ENCODE measurements at regions not wholly inside any gene's neighbourhood (a gene's known extent, or its start where the extent isn't known, plus 50 kb on each side); places are given as distances from the start of the nearest gene placed in this dataset.

GRCh38 chr1:106620521-106620954 lies 435.9 kb upstream of the PRMT6 start:
- no peak for DNase-seq

- no peak for DNase-seq
Observed at GRCh38 chr1:106621853-106622252, 434.6 kb upstream of the PRMT6 start.

GRCh38 chr1:106637566-106637965 lies 418.9 kb upstream of the PRMT6 start:
- DNase-seq: no peak

GRCh38 chr1:106646261-106646784 lies 410.2 kb upstream of the PRMT6 start:
- DNase-seq: no peak

GRCh38 chr1:106646816-106647215 lies 409.7 kb upstream of the PRMT6 start:
- no peak for DNase-seq

DNA sequence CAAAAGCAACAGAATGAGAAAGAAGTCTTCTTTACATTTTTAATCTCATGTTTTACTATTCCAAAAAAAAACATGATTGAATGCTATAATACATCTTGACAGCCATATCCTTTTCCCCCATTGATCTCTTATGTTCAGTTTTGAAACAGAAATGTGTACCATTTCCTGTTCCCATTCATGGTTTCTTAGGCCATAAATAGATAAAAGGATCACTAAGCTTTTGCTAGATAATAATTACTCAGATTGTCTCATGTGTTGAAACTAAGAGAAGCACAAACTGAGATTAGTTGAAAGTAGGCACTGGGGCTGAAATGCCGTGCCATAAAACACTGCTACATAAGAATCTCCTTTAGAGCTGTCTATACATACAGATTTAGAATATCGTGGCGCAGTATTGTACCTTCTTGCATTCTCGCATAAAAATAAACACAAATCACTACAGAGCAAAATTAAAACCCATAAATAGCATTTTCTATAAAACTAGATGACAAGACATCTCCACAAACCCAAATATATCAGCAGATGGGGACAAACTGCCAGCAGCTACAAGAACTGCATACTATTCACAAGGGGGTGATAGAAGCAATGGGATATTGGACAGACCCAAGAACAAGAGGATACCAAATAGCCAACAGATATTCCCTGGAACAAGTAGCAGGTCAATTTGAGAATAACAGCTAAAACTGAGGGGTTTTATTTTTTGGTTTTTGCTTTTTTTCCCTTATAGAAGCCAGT lies 405.3 kb upstream of the PRMT6 start:
- no peak for DNase-seq

DNA sequence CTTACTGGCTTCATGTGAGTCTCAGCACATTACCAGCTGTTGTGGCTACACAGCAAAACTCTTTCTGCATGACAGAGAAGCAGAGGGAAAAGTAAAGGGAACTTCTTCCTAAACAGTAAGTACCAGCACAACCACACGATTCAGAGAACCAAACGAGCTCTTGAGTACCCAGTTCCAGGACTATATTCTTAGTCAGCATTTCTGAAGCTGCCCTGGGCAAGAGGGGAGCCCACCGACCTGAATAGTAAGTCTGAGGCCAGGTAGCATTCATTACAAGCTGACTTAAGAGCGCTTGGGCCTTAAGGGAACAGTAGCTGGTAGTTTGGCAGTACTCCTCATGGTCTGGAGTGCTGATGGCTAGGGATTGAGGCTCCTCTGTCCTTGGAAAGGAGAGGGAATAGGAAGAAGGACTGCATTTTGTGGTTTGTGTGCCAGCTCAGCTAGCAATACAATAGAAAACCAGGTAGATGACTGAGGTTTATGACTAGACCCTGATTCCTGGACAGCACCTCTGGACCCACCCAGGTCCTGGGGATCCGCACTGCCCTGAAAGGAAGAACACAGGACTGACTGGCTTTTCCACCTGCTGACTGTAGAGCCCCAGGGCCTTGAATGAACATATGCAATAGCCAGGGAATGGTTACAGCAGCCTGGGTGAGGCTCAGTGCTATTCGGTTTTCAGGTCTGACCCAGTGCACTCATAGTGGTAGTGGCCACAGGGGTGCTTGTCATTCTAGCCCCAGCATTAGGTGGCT lies 396.8 kb upstream of the PRMT6 start:
- no peak for DNase-seq

DNA sequence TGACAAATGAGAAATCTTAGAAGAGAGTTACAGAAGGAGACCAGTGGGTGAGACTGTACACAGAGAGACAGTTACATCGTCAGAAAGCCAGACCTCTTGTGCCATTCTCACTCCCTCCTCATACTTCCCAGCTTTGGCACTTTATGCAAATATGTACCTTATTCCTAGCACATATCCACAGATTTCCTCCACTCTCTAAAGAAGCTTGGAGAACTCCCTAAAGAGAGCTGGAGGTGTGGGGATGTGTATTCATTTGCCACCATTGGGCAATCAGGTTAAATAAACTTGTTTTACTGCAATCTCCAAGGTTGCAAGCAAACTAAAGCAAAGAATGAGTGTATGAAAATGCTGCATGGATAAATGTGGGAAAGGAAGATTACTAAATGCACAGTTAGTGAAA lies 380.9 kb upstream of the PRMT6 start:
- DNase-seq: no peak

DNA sequence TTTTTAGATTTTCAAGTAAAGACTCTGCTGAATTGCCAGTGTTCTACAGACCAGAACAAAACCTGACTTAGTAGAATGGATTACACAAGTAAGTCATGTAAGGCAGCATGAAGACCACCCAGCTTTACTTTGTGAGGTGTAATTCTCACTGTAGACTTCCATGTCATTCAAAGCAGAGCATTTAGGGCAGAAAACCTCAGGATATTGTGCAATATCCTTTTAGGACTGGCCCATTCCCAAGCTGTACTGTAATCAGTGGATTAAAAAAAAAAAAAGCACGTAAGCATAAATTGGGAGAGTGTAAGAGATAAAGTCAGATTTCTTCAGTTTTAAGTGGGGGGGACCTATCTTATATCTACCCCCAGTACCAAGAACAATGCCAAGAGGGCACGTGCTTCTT lies 380.5 kb upstream of the PRMT6 start:
- no peak for DNase-seq

GRCh38 chr1:106677181-106677580 lies 379.3 kb upstream of the PRMT6 start:
- no peak for DNase-seq

DNA sequence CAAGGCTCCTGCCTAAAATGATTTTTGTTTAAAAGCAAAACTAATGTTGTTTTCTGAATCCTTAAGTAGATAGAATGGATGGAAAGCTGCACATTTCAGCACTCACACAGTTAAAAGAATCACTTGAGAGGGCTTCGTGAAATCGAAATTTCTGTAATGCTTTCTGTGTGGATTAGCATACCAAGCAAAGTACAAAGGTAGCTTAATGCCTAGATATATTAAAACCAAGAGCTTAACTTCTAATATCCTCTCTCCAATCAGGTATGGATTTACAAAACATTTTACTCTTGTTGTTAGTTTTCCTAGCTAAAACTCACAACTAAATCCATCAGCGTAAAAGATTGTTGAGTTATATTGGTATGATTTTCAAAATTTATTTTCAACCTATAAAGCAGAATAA lies 378.8 kb upstream of the PRMT6 start:
- DNase-seq: no peak

- no peak for DNase-seq
Observed at GRCh38 chr1:106678279-106679050, 378.0 kb upstream of the PRMT6 start.

DNA sequence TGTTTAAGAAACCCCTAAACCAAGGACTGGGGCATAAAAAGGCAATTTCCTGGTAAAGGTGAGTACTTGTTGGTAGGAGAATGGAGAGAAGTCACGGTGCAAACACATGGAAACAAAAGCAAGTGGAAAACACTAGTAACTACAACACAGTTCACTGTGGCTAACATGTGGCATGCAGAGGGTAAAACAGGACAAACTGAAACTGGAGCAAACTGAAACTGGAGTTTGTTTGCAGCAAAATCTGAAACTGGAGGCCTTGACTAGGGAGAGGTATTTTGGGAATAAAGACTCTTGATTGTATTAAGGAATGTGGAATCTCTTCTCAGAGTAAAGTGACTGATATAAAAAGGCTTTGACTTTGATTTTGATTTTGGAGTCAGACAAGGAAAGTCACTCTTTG lies 376.3 kb upstream of the PRMT6 start:
- no peak for DNase-seq

GRCh38 chr1:106680776-106681344 lies 375.6 kb upstream of the PRMT6 start:
- DNase-seq: no peak

DNA sequence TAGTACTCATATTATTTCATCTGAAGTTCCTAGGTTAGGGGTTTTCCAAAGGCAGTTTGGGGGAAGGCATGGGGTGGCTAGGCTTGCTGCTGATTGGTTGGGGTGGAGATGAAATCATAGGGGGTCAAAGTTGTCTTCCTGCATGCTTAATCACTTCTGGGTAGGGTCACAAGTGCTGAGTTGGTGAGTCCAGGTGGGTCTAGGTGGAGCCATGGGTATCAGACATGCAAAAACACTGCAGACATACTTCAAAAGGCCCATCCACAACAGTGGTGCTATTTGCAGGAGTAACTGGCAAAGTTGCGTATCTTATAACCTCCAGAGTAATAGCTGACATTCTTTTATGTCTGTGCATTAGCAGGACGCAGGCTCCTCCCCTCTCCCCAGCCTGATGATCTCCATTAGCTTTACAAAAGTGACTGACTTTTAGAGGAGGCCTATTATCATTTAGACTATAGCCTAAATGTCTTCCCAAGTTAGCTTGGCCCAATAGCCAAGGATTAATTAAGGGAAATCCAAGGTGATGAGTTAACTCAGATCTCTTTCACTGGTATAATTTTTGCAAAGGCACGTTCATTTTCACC lies 374.4 kb upstream of the PRMT6 start:
- no peak for DNase-seq

DNA sequence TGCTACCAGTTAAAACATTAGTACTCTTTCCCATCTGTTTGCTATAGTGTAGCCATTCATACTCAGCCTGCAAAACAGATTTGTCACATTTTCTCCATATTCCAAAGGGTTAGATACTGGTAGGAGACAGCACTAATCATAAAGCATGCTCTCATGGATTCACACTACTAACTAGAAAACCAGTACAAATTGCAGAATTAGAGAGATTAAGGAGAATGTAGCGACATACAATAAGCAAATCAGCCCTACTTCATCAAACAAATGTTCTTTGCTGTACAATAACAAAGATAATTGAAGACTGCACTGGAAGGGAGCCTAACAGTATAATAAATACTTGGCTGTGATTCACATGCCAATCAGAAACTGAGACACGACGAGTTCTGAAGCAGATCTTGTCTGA lies 368.0 kb upstream of the PRMT6 start:
- DNase-seq: no peak

DNA sequence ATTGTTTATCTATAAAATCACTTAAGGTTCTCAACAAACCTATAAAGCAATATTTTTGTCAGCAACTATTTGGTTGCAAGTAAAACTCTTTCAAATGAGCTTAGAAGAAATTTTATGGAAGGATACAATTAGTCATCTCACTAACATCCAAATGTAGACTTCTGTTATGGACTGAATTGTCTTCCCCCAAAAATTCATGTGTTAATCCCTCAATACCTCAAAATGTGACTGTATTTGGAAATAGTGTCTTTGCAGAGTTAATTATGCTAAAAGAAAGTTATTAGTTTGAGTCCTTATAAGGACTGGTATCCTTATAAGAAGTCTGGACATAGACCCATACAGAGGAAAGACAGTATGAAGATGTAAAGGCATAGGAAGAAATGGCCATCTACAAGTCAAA lies 357.8 kb upstream of the PRMT6 start:
- DNase-seq: no peak

GRCh38 chr1:106699433-106699832 lies 357.0 kb upstream of the PRMT6 start:
- DNase-seq: no peak

- no peak for DNase-seq
Observed at GRCh38 chr1:106700211-106700610, 356.3 kb upstream of the PRMT6 start.

- DNase-seq: no peak
Observed at GRCh38 chr1:106705971-106706370, 350.5 kb upstream of the PRMT6 start.

DNA sequence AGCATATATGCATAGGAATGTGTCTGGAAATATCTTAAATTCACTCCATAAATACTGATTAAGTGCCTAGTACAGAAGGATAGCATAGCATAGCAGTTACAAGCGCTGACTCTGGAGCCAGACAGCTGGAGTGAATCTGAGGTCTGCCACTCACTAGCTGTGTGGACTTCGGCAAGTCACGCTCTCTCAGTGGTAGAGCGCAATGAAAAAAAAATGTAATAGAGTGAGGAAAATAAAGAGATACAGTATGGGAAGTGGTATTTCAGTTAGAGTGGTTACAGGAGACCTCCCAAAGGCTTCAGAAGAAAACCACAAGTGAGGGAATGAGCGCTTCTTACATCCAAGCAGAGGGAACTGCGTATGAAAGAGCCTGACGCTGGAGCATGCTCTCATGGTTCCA lies 338.9 kb upstream of the PRMT6 start:
- no peak for DNase-seq

DNA sequence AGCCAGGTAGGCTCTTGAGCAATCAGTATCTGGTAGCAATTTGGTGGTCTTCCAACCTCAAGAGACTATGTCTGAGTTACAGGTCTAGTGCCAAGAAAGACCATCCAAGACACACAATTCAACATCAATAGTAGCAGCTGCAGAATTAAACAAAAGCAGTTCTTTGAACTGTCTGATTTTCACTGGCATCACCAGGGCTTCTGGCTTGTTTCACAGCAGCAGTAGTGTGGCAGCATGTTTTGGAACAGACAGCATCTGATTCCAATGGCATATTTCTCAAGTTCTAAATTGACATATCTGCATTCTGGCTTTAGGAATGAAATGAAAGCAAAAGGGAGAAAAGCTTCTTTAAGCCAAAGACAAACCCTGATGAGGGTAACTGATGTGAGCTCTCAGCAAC lies 334.7 kb upstream of the PRMT6 start:
- DNase-seq: no peak

GRCh38 chr1:106722466-106722865 lies 334.0 kb upstream of the PRMT6 start:
- DNase-seq: no peak

Data from T-helper 1 cell (primary cell).